Body of pancreas (tissue), 4 donors: ENCODE measurements at regions not wholly inside any gene's neighbourhood (a gene's known extent, or its start where the extent isn't known, plus 50 kb on each side); places are given as distances from the start of the nearest gene placed in this dataset.

Source experiments
- ATAC-seq: fragments of 150-250 bp; one replicate; pipeline ENCODE4 v1.9.1; 2016
- DNase-seq, 4 donors: peaks; one replicate each; pipeline ENCODE4 v3.0.0-alpha.2; 2019
- H3K27ac ChIP-seq, 4 donors: fragments of 200-600 bp; sonication (generic); 1 replicate in 3 of 4; 2 replicates in 1 of 4; pipeline versions ENCODE4 v1.5.1 to v1.6.1; 2016 to 2019; ENCODE audit warnings: mild to moderate bottlenecking in 1 of 4, mixed read lengths in 1 of 4, moderate library complexity in 1 of 4
- H3K27me3 ChIP-seq, 2 donors: fragments of 200-600 bp; sonication (generic); one replicate each; pipeline ENCODE4 v1.6.0; 2016; ENCODE audit warnings: mild to moderate bottlenecking in 1 of 2
- H3K36me3 ChIP-seq, 2 donors: fragments of 200-600 bp; sonication (generic); replicated peaks in 1 of 2; 2 replicates each; pipeline ENCODE4 v1.5.1; 2016; ENCODE audit warnings: low read depth in 2 of 2; ENCODE audit not compliant: insufficient read depth in 1 of 2
- H3K4me1 ChIP-seq: fragments of 200-600 bp; sonication (generic); one replicate; pipeline ENCODE4 v1.6.0; 2016
- H3K4me3 ChIP-seq, 2 donors: fragments of 200-600 bp; sonication (generic); 1 replicate in 1 of 2; 2 replicates in 1 of 2; pipeline ENCODE4 v1.5.1; 2016 to 2019
- H3K9me3 ChIP-seq, 3 donors: fragments of 200-600 bp; sonication (generic); 1 replicate in 2 of 3; 2 replicates in 1 of 3; pipeline ENCODE4 v1.5.1; 2016
- POLR2A ChIP-seq, 3 donors: fragments of 450-650 bp; IDR thresholded peaks; one replicate each; pipeline ENCODE4 v1.6.1; 2016; ENCODE audit warnings: antibody characterized with exemption in 3 of 3, mild to moderate bottlenecking in 2 of 3
- WGBS, 2 donors: methylation state at CpG; one replicate each; pipeline ENCODE4 v1.1.5; 2017; 5-methylcytosine and 5-hydroxymethylcytosine counted together
- intact Hi-C: fragments of 100-400 bp; cut with DNase I; formaldehyde crosslinking; loops from one replicate; pipeline ENCODE4 v1.15.1; 2023
- TF ChIP-seq, protein P1 (sequence below), 7 experiments: fragments of 450-650 bp in 4 of 7; fragments of 200-600 bp in 3 of 7; sonication (generic) in 3 of 7; IDR thresholded peaks; one replicate each; pipeline ENCODE4 v1.5.1; 2016 to 2019; ENCODE audit warnings: antibody characterized with exemption in 7 of 7

GRCh38 chr5:3957658-3958057 lies 362.0 kb downstream of the IRX1 start:
- Histone ChIP-seq H3K4me1 (no peaks in the 10 kb centered on the region), H3K9me3 (no peaks in the 10 kb centered on the region), H3K27ac (no peak overlapping the region), H3K4me3 (no peak overlapping the region), H3K27me3 (no peaks in the 10 kb centered on the region), H3K36me3 (no peaks in the 10 kb centered on the region)
- DNase-seq: no peak
- no peak for ATAC-seq
- WGBS, 2 donors: 48 to 68% methylated on average over 7 of the region's 7 CpGs
- TF ChIP-seq, protein P1, sequence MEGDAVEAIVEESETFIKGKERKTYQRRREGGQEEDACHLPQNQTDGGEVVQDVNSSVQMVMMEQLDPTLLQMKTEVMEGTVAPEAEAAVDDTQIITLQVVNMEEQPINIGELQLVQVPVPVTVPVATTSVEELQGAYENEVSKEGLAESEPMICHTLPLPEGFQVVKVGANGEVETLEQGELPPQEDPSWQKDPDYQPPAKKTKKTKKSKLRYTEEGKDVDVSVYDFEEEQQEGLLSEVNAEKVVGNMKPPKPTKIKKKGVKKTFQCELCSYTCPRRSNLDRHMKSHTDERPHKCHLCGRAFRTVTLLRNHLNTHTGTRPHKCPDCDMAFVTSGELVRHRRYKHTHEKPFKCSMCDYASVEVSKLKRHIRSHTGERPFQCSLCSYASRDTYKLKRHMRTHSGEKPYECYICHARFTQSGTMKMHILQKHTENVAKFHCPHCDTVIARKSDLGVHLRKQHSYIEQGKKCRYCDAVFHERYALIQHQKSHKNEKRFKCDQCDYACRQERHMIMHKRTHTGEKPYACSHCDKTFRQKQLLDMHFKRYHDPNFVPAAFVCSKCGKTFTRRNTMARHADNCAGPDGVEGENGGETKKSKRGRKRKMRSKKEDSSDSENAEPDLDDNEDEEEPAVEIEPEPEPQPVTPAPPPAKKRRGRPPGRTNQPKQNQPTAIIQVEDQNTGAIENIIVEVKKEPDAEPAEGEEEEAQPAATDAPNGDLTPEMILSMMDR (IDR thresholded peaks at IDR 0.05): no peak
- TF ChIP-seq POLR2A (IDR thresholded peaks at IDR 0.05): no peak
- intact Hi-C loops: no loop called here

DNA sequence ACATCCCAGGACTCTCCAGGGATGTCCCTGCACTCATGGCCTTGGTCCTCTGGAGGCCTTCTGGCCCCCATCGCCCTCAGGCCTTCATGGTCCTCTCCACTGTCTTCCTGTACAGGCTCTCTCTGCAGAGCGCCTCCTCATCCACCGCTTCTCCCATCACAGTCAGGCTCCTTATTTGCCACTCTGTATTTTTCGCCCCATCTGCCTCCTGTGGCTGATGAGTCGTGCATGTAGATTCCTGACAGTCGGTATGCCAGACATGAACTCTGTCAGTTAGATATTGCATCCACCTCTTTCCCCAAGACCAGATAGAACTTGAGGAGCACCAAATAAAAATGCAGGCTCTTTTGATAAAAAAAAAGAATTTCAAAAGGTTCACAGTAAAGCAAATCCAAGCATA lies 362.8 kb downstream of the IRX1 start:
- TF ChIP-seq POLR2A (IDR thresholded peaks at IDR 0.05): no peak
- TF ChIP-seq, protein P1 (IDR thresholded peaks at IDR 0.05): no peak
- Histone ChIP-seq H3K36me3 (no peaks in the 10 kb centered on the region), H3K4me3 (no peak overlapping the region), H3K27me3 (no peaks in the 10 kb centered on the region), H3K9me3 (no peaks in the 10 kb centered on the region), H3K27ac (no peak overlapping the region), H3K4me1 (no peaks in the 10 kb centered on the region)
- ATAC-seq (no peak), DNase-seq (no peak)
- 76 to 78% methylated on average over 6 of the region's 6 CpGs for WGBS, 2 donors
- intact Hi-C loops: no loop called here

GRCh38 chr5:3962113-3962512 lies 366.5 kb downstream of the IRX1 start:
- Histone ChIP-seq H3K27ac (no peak overlapping the region), H3K36me3 (no peaks in the 10 kb centered on the region), H3K27me3 (no peaks in the 10 kb centered on the region), H3K4me3 (no peak overlapping the region), H3K4me1 (no peaks in the 10 kb centered on the region), H3K9me3 (no peaks in the 10 kb centered on the region)
- intact Hi-C loops: no loop called here
- ATAC-seq (no peak), DNase-seq (no peak)
- 79 to 81% methylated on average over 19 of the region's 19 CpGs for WGBS, 2 donors
- TF ChIP-seq, protein P1 (IDR thresholded peaks at IDR 0.05): no peak
- no peak for TF ChIP-seq POLR2A (IDR thresholded peaks at IDR 0.05)

DNA sequence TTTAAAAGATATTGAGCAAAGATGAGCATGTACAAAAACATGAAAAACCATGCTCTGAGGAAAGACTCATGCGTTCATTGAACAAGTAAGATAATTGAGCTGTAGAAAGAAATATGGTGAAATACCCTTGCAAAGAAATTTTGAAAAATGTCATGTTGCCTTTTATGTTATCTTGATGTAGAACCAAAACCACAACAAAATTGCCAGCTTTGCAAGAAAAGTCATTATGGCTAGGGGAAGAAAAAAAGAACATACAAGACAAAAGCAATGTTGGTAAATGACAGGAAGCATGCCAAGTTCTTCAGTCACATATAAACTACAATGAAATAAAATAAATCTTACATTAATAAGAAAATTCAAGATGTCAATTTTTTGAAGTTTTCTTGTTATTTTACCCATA lies 368.0 kb downstream of the IRX1 start:
- intact Hi-C loops: no loop called here

GRCh38 chr5:3980156-3980555 lies 384.5 kb downstream of the IRX1 start:
- no peak overlapping the region for H3K27ac ChIP-seq
- intact Hi-C loops: no loop called here

More for the DNA sequence above, 368.0 kb downstream of the IRX1 start:
- DNase-seq: no peak
- Histone ChIP-seq H3K36me3 (no peaks in the 10 kb centered on the region), H3K4me1 (no peaks in the 10 kb centered on the region), H3K27ac (no peak overlapping the region), H3K4me3 (no peak overlapping the region), H3K9me3 (no peaks in the 10 kb centered on the region), H3K27me3 (no peaks in the 10 kb centered on the region)
- whole genome bisulfite sequencing, 2 donors: 81 to 94% methylated on average over 1 of the region's 1 CpG
- TF ChIP-seq POLR2A (IDR thresholded peaks at IDR 0.05): no peak
- TF ChIP-seq, protein P1 (IDR thresholded peaks at IDR 0.05): no peak
- ATAC-seq: no peak

More at GRCh38 chr5:3980156-3980555, 384.5 kb downstream of the IRX1 start:
- ATAC-seq (no peak), DNase-seq (no peak)
- no peaks in the 10 kb centered on the region for H3K4me1 ChIP-seq
- 50 to 60% methylated on average over 6 of the region's 6 CpGs for WGBS, 2 donors
- H3K27me3 ChIP-seq: no peaks in the 10 kb centered on the region
- no peak overlapping the region for H3K4me3 ChIP-seq
- H3K9me3 ChIP-seq: no peaks in the 10 kb centered on the region
- no peak for TF ChIP-seq POLR2A (IDR thresholded peaks at IDR 0.05)
- no peaks in the 10 kb centered on the region for H3K36me3 ChIP-seq
